PFSK-1 (cell line): ENCODE measurements at regions not wholly inside any gene's neighbourhood (a gene's known extent, or its start where the extent isn't known, plus 50 kb on each side); places are given as distances from the start of the nearest gene placed in this dataset.

Experiments
- FOXP2 ChIP-seq: optimal IDR thresholded peaks from 2 replicates; pipeline ENCODE3; 2011; ENCODE audit warnings: borderline replicate concordance, control low read depth, inconsistent platforms; ENCODE audit not compliant: insufficient read depth; ENCODE audit errors: extremely low read length, extremely low read depth
- POLR2AphosphoS5 ChIP-seq: IDR thresholded peaks from 2 replicates; pipeline ENCODE4 v1.6.1; 2012; ENCODE audit warnings: low read depth, mild to moderate bottlenecking, control low read depth, low read length, moderate library complexity
- REST ChIP-seq, 2 experiments: IDR thresholded peaks; 2 replicates each; pipeline versions ENCODE4 v1.6.1 to v1.8.0; 2011 to 2012; ENCODE audit warnings: low read depth in 2 of 2, low read length in 2 of 2, control low read depth in 1 of 2, inconsistent platforms in 1 of 2, mild to moderate bottlenecking in 1 of 2, moderate library complexity in 1 of 2; ENCODE audit not compliant: insufficient read depth in 1 of 2
- SIN3A ChIP-seq: IDR thresholded peaks from 2 replicates; pipeline ENCODE4 v1.6.1; 2012; ENCODE audit warnings: mild to moderate bottlenecking, low read length, moderate library complexity, borderline replicate concordance; ENCODE audit not compliant: insufficient read depth
- TAF1 ChIP-seq: IDR thresholded peaks from 2 replicates; pipeline ENCODE4 v1.6.1; 2012; ENCODE audit warnings: low read length, control low read depth, borderline replicate concordance; ENCODE audit not compliant: insufficient read depth

- TF ChIP-seq POLR2AphosphoS5 = no peak
- no peak for TF ChIP-seq SIN3A
- TF ChIP-seq TAF1 = no peak
- TF ChIP-seq REST (IDR thresholded peaks at IDR 0.05; ENCODE audit: insufficient read depth in 1 of 2, low read depth in 2 of 2, low read length in 2 of 2) = no peak
- TF ChIP-seq FOXP2 = no peak
These were observed 751.0 kb upstream of the TMEM132C start for GRCh38 chr12:127515941-127516340.

GRCh38 chr12:127516467-127516866 lies 750.5 kb upstream of the TMEM132C start:
- TF ChIP-seq TAF1 = no peak
- TF ChIP-seq REST (IDR thresholded peaks at IDR 0.05; ENCODE audit: insufficient read depth in 1 of 2, low read depth in 2 of 2, low read length in 2 of 2) = no peak
- no peak for TF ChIP-seq POLR2AphosphoS5
- TF ChIP-seq SIN3A = no peak
- no peak for TF ChIP-seq FOXP2

GRCh38 chr12:127519779-127520178 lies 747.2 kb upstream of the TMEM132C start:
- no peak for TF ChIP-seq POLR2AphosphoS5
- TF ChIP-seq REST (IDR thresholded peaks at IDR 0.05; ENCODE audit: insufficient read depth in 1 of 2, low read depth in 2 of 2, low read length in 2 of 2) = no peak
- no peak for TF ChIP-seq SIN3A
- TF ChIP-seq FOXP2 = no peak
- TF ChIP-seq TAF1 = no peak

- TF ChIP-seq POLR2AphosphoS5 (no peak), REST (IDR thresholded peaks at IDR 0.05; ENCODE audit: insufficient read depth in 1 of 2, low read depth in 2 of 2, low read length in 2 of 2) (no peak), FOXP2 (no peak), SIN3A (no peak), TAF1 (no peak)
These were observed 740.0 kb upstream of the TMEM132C start for GRCh38 chr12:127526925-127527324.

- TF ChIP-seq SIN3A = no peak
- no peak for TF ChIP-seq TAF1
- TF ChIP-seq FOXP2 = no peak
- TF ChIP-seq POLR2AphosphoS5 = no peak
- no peak for TF ChIP-seq REST (IDR thresholded peaks at IDR 0.05; ENCODE audit: insufficient read depth in 1 of 2, low read depth in 2 of 2, low read length in 2 of 2)
These were observed 738.4 kb upstream of the TMEM132C start for GRCh38 chr12:127528551-127528950.
